ENCODE measurements at regions not wholly inside any gene's neighbourhood (a gene's known extent, or its start where the extent isn't known, plus 50 kb on each side); places are given as distances from the start of the nearest gene placed in this dataset.

- Histone ChIP-seq H3K27ac (ENCODE audit: low read depth, low read length) (no peak overlapping the region), H2AFZ (ENCODE audit: low read length, unreplicated experiment) (no peak overlapping the region), H3K36me3 (ENCODE audit: insufficient read depth, low read length) (no peaks in the 10 kb centered on the region), H3K27me3 (ENCODE audit: insufficient read depth, low read length) (no peaks in the 10 kb centered on the region), H3K79me2 (ENCODE audit: control insufficient read depth, insufficient read depth, low read length, unreplicated experiment) (no peaks in the 10 kb centered on the region), H3K4me1 (ENCODE audit: control insufficient read depth, insufficient read depth, low read length, unreplicated experiment) (no peaks in the 10 kb centered on the region), H3K4me3 (ENCODE audit: low read depth, low read length) (no peak overlapping the region)
These were observed 270.6 kb downstream of the IRX2 start for GRCh38 chr5:2480871-2481270.

DNA sequence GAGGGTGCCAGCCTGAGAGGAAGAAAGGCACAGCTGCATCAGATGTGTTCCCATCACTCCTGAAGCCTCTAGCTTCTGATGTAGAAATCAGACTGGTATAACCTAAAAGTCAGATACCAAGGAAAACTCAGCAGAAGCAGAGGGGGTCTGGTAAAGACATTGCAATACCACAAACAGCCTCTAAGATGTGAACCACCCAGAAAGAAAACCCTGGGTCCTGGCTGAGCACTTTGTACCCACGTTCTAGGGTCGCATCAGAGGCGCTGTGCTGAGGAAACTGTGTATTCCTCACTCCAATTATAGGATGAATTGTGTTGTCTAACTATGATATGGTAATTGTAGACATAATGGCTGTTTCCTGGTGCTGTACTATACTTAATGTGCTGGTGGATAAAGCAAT, 275.6 kb downstream of the IRX2 start:
- H3K4me3 ChIP-seq (ENCODE audit: low read depth, low read length) = no peak overlapping the region
- H3K27me3 ChIP-seq (ENCODE audit: insufficient read depth, low read length) = no peaks in the 10 kb centered on the region
- H3K79me2 ChIP-seq (ENCODE audit: control insufficient read depth, insufficient read depth, low read length, unreplicated experiment) = no peaks in the 10 kb centered on the region
- no peaks in the 10 kb centered on the region for H3K36me3 ChIP-seq (ENCODE audit: insufficient read depth, low read length)
- H3K4me1 ChIP-seq (ENCODE audit: control insufficient read depth, insufficient read depth, low read length, unreplicated experiment) = no peaks in the 10 kb centered on the region
- no peak overlapping the region for H2AFZ ChIP-seq (ENCODE audit: low read length, unreplicated experiment)
- no peak overlapping the region for H3K27ac ChIP-seq (ENCODE audit: low read depth, low read length)

DNA sequence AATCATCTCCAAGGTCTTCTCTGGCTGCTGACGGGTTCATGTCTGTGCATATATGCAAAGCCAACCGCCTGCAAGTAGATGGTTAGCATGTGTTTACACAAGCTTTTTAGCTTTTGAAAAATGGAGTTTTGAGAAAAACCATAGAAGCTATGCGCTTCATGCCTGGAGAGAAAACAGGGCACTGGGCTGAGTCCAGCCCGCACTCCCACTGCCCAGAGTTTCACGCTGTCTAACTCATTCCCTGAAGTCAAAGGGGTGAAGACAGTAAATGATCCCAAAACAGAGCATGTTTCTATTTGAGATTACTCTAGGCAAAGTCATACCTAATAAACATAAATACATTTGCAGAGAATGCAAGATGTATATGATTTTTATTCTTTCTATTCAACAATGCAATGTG, 278.8 kb downstream of the IRX2 start:
- H3K27ac ChIP-seq (ENCODE audit: low read depth, low read length) = no peak overlapping the region
- H2AFZ ChIP-seq (ENCODE audit: low read length, unreplicated experiment) = no peak overlapping the region
- H3K4me1 ChIP-seq (ENCODE audit: control insufficient read depth, insufficient read depth, low read length, unreplicated experiment) = no peaks in the 10 kb centered on the region

GRCh38 chr5:2471152-2471879, 280.2 kb downstream of the IRX2 start:
- Histone ChIP-seq H3K4me3 (ENCODE audit: low read depth, low read length) (no peak overlapping the region), H2AFZ (ENCODE audit: low read length, unreplicated experiment) (no peak overlapping the region), H3K27me3 (ENCODE audit: insufficient read depth, low read length) (no peaks in the 10 kb centered on the region), H3K79me2 (ENCODE audit: control insufficient read depth, insufficient read depth, low read length, unreplicated experiment) (no peaks in the 10 kb centered on the region), H3K27ac (ENCODE audit: low read depth, low read length) (no peak overlapping the region), H3K36me3 (ENCODE audit: insufficient read depth, low read length) (no peaks in the 10 kb centered on the region), H3K4me1 (ENCODE audit: control insufficient read depth, insufficient read depth, low read length, unreplicated experiment) (no peaks in the 10 kb centered on the region)

More for the DNA sequence above, 278.8 kb downstream of the IRX2 start:
- no peaks in the 10 kb centered on the region for H3K36me3 ChIP-seq (ENCODE audit: insufficient read depth, low read length)
- no peaks in the 10 kb centered on the region for H3K79me2 ChIP-seq (ENCODE audit: control insufficient read depth, insufficient read depth, low read length, unreplicated experiment)
- no peaks in the 10 kb centered on the region for H3K27me3 ChIP-seq (ENCODE audit: insufficient read depth, low read length)
- H3K4me3 ChIP-seq (ENCODE audit: low read depth, low read length) = no peak overlapping the region

- Histone ChIP-seq H3K27ac (ENCODE audit: low read depth, low read length) (no peak overlapping the region), H3K4me3 (ENCODE audit: low read depth, low read length) (no peak overlapping the region), H3K4me1 (ENCODE audit: control insufficient read depth, insufficient read depth, low read length, unreplicated experiment) (no peaks in the 10 kb centered on the region), H3K36me3 (ENCODE audit: insufficient read depth, low read length) (no peaks in the 10 kb centered on the region), H3K27me3 (ENCODE audit: insufficient read depth, low read length) (no peaks in the 10 kb centered on the region), H2AFZ (ENCODE audit: low read length, unreplicated experiment) (no peak overlapping the region), H3K79me2 (ENCODE audit: control insufficient read depth, insufficient read depth, low read length, unreplicated experiment) (no peaks in the 10 kb centered on the region)
These were observed 284.5 kb downstream of the IRX2 start for GRCh38 chr5:2466966-2467365.

GRCh38 chr5:2465383-2465782, 286.1 kb downstream of the IRX2 start:
- H3K27me3 ChIP-seq (ENCODE audit: insufficient read depth, low read length) = no peaks in the 10 kb centered on the region
- no peaks in the 10 kb centered on the region for H3K4me1 ChIP-seq (ENCODE audit: control insufficient read depth, insufficient read depth, low read length, unreplicated experiment)
- no peak overlapping the region for H2AFZ ChIP-seq (ENCODE audit: low read length, unreplicated experiment)

GRCh38 chr5:2464141-2464540, 287.3 kb downstream of the IRX2 start:
- H3K4me1 ChIP-seq (ENCODE audit: control insufficient read depth, insufficient read depth, low read length, unreplicated experiment) = no peaks in the 10 kb centered on the region
- no peak overlapping the region for H2AFZ ChIP-seq (ENCODE audit: low read length, unreplicated experiment)
- no peaks in the 10 kb centered on the region for H3K79me2 ChIP-seq (ENCODE audit: control insufficient read depth, insufficient read depth, low read length, unreplicated experiment)
- H3K36me3 ChIP-seq (ENCODE audit: insufficient read depth, low read length) = no peaks in the 10 kb centered on the region
- H3K4me3 ChIP-seq (ENCODE audit: low read depth, low read length) = no peak overlapping the region
- no peaks in the 10 kb centered on the region for H3K27me3 ChIP-seq (ENCODE audit: insufficient read depth, low read length)
- H3K27ac ChIP-seq (ENCODE audit: low read depth, low read length) = no peak overlapping the region

More at GRCh38 chr5:2465383-2465782, 286.1 kb downstream of the IRX2 start:
- Histone ChIP-seq H3K79me2 (ENCODE audit: control insufficient read depth, insufficient read depth, low read length, unreplicated experiment) (no peaks in the 10 kb centered on the region), H3K27ac (ENCODE audit: low read depth, low read length) (no peak overlapping the region), H3K4me3 (ENCODE audit: low read depth, low read length) (no peak overlapping the region), H3K36me3 (ENCODE audit: insufficient read depth, low read length) (no peaks in the 10 kb centered on the region)

DNA sequence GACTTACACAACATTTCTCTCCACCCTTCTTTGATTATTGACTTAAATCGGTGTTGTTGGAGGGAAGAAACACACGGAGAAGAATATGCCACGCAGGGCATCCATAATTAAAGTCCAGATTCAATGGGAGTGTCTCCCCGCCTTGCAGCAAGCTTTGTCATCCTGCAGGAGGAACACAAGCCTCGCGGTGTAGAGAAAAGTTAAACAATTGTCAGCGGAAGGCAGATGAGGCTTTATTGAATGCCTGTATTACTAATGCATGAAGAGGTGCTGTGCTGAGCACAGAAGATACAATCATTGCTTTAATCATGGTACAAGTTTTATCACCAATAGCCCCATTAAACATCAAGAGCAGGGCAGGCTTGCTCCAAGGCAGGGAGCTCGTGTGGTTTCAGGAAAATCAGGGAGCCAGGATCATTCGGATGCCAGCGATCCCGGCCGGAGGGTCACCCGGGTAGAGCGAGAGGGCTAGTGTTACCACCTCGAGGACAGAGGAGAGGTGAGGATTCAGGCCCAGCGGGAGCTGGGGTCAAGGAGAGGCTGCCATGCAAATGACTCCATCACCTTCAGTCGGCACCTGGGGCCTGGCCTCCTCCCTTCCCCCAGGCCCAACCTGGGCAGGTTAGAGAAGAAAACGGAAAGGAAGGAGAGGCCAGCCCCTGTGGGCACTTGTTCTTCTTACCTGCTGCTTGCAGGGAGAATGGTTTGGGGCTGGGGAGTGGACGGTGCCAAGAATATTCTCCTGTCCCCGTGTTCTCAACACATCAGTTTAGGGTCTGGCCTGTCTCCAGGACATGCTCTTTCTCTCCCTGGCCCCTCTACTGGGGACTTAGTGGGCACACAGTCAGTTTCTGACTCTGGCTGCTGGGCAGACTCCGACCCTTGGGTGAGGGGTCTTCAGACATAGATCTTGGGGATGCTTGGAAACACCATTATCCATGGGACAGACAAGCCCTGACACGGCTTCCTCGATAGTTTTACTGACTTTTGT, 289.5 kb downstream of the IRX2 start:
- Histone ChIP-seq H3K27ac (ENCODE audit: low read depth, low read length) (no peak overlapping the region), H3K27me3 (ENCODE audit: insufficient read depth, low read length) (no peaks in the 10 kb centered on the region), H2AFZ (ENCODE audit: low read length, unreplicated experiment) (no peak overlapping the region), H3K36me3 (ENCODE audit: insufficient read depth, low read length) (no peaks in the 10 kb centered on the region), H3K4me1 (ENCODE audit: control insufficient read depth, insufficient read depth, low read length, unreplicated experiment) (no peaks in the 10 kb centered on the region), H3K79me2 (ENCODE audit: control insufficient read depth, insufficient read depth, low read length, unreplicated experiment) (no peaks in the 10 kb centered on the region), H3K4me3 (ENCODE audit: low read depth, low read length) (no peak overlapping the region)

DNA sequence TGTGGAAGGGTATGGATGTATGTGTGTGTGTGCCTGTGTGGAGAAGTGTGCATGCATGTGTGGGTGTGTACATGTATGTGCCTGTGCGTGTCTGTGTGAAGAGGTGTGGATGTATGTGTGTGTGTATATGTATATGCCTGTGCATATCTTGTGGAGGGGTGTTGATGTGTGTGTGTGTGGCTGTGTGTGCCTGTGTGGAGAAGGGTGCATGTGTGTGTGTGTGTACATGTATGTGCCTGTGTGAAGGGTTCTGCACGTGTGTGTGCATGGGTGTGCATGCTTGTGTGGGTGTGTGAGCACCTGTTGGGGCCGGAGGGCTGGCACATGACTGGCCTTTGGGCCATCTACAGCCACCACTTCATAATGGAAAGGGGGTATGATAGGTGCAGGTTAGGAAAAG, 291.4 kb downstream of the IRX2 start:
- Histone ChIP-seq H3K27me3 (ENCODE audit: insufficient read depth, low read length) (no peaks in the 10 kb centered on the region), H3K4me3 (ENCODE audit: low read depth, low read length) (no peak overlapping the region), H3K36me3 (ENCODE audit: insufficient read depth, low read length) (no peaks in the 10 kb centered on the region), H3K79me2 (ENCODE audit: control insufficient read depth, insufficient read depth, low read length, unreplicated experiment) (no peaks in the 10 kb centered on the region), H2AFZ (ENCODE audit: low read length, unreplicated experiment) (no peak overlapping the region), H3K4me1 (ENCODE audit: control insufficient read depth, insufficient read depth, low read length, unreplicated experiment) (no peaks in the 10 kb centered on the region), H3K27ac (ENCODE audit: low read depth, low read length) (no peak overlapping the region)

- no peaks in the 10 kb centered on the region for H3K27me3 ChIP-seq (ENCODE audit: insufficient read depth, low read length)
- H2AFZ ChIP-seq (ENCODE audit: low read length, unreplicated experiment) = no peak overlapping the region
- no peaks in the 10 kb centered on the region for H3K79me2 ChIP-seq (ENCODE audit: control insufficient read depth, insufficient read depth, low read length, unreplicated experiment)
- H3K36me3 ChIP-seq (ENCODE audit: insufficient read depth, low read length) = no peaks in the 10 kb centered on the region
- H3K4me3 ChIP-seq (ENCODE audit: low read depth, low read length) = no peak overlapping the region
- no peak overlapping the region for H3K27ac ChIP-seq (ENCODE audit: low read depth, low read length)
- H3K4me1 ChIP-seq (ENCODE audit: control insufficient read depth, insufficient read depth, low read length, unreplicated experiment) = no peaks in the 10 kb centered on the region
These were observed 292.2 kb downstream of the IRX2 start for GRCh38 chr5:2459251-2459650.
